ENCODE measurements at regions not wholly inside any gene's neighbourhood (a gene's known extent, or its start where the extent isn't known, plus 50 kb on each side); places are given as distances from the start of the nearest gene placed in this dataset.
"Not testable (repeated sequence)": the region's sequence is repeated elsewhere in the genome, so short reads cannot be mapped to it uniquely, and the experiment has no call there.

DNA sequence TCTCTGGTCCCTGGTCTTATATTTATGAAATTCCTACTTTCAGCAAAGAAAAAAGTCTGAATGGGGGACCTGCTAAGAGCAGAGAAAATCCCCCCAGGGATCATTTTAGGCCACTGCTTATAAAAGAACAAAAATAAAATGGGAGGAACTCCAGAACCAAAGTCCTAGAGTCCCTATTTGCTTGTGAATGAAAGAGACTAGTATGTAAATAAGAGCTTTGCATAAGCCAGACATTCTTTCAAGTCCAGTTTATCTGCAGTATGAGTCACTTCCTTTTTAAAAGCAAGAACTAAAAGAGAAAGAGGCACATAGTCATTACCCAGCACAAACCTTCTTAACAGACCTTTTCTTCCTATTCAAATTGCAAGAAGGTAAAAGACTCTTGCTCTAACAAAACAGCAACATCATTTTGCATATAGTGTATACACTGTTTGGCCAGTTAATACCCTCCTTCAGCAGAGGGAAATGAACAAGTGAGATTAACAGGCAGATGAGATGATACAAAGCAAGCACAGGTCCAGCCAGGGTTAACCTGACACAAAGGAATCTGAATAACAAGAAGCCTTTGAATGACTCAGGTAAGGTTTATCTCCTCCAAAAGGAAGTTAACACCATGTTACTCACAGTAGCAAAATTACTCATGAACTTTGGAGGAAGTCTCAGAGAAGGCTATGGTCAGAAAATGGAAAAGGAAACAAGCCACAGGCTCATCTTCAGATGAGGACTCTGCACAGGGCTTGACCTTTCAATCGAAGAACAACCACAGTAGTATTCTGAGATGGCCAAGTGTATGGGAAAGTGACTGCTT, 87.3 kb downstream of the PHLDA1 start:
- DNase-seq, result no peak
- 64 to 70% methylated on average over 1 of the region's 1 CpG for WGBS, 2 donors
- Histone ChIP-seq H3K4me3 (replicated peaks in 1 of 3) (no peak overlapping the region), H3K27ac (peak overlapping the region in 2 of 3 donors; percentile 38 to 52), H3K4me1 (peaks cover 4 to 10% of the 10 kb centered on the region in 2 donors), H3K27me3 (no peaks in the 10 kb centered on the region), H3K36me3 (no peaks in the 10 kb centered on the region), H3K9me3 (no peaks in the 10 kb centered on the region)
- TF ChIP-seq, protein P1, sequence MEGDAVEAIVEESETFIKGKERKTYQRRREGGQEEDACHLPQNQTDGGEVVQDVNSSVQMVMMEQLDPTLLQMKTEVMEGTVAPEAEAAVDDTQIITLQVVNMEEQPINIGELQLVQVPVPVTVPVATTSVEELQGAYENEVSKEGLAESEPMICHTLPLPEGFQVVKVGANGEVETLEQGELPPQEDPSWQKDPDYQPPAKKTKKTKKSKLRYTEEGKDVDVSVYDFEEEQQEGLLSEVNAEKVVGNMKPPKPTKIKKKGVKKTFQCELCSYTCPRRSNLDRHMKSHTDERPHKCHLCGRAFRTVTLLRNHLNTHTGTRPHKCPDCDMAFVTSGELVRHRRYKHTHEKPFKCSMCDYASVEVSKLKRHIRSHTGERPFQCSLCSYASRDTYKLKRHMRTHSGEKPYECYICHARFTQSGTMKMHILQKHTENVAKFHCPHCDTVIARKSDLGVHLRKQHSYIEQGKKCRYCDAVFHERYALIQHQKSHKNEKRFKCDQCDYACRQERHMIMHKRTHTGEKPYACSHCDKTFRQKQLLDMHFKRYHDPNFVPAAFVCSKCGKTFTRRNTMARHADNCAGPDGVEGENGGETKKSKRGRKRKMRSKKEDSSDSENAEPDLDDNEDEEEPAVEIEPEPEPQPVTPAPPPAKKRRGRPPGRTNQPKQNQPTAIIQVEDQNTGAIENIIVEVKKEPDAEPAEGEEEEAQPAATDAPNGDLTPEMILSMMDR (IDR thresholded peaks at IDR 0.05), result no peak
- no peak for TF ChIP-seq POLR2A (IDR thresholded peaks at IDR 0.05)
- intact Hi-C loops (cut with DNase I), result no loop called here

DNA sequence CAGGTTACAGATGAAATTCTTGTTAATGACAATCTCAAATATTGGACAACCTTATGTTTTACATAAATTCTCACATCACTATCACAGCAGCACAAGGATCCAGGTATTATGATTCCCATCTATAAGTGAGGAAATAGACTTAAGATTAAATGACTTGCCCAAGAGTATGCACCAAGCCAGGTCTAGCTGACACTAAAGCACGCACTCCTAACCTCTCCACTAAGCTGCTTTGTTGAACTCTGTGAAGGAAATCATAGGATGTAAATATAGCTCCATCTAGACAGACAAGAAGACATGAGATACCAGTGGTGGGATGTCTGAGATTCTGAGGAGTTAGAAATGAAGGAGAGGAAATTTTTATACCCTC, 87.9 kb downstream of the PHLDA1 start:
- TF ChIP-seq, protein P1 (IDR thresholded peaks at IDR 0.05), result no peak
- TF ChIP-seq POLR2A (IDR thresholded peaks at IDR 0.05), result no peak
- DNase-seq, result no peak
- WGBS, 2 donors, result 86 to 97% methylated on average over 1 of the region's 1 CpG
- Histone ChIP-seq H3K27me3 (no peaks in the 10 kb centered on the region), H3K4me3 (replicated peaks in 1 of 3) (no peak overlapping the region), H3K27ac (peak overlapping the region in 2 of 3 donors; percentile 38 to 52), H3K4me1 (peaks cover 4 to 10% of the 10 kb centered on the region in 2 donors), H3K9me3 (no peaks in the 10 kb centered on the region), H3K36me3 (no peaks in the 10 kb centered on the region)
- intact Hi-C loops (cut with DNase I), result no loop called here

DNA sequence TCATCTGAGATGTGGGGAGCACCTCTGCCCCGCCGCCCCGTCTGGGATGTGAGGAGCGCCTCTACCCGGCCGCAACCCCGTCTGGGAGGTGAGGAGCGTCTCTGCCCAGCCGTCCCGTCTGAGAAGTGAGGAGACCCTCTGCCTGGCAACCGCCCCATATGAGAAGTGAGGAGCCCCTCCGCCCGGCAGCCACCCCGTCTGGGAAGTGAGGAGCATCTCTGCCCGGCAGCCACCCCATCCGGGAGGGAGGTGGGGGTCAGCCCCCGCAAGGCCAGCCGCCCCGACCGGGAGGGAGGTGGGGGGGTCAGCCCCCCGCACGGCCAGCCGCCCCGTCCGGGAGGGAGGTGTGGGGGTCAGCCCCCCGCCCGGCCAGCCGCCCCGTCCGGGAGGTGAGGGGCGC, 89.9 kb downstream of the PHLDA1 start:
- intact Hi-C loops (cut with DNase I); H3K36me3 ChIP-seq; DNase-seq; H3K27me3 ChIP-seq; H3K9me3 ChIP-seq; H3K4me3 ChIP-seq (replicated peaks in 1 of 3); H3K27ac ChIP-seq: not testable (repeated sequence)
- peaks cover 4 to 10% of the 10 kb centered on the region in 2 donors for H3K4me1 ChIP-seq
- WGBS, 2 donors, result no CpG with 5 or more reads among the region's 31 CpGs

DNA sequence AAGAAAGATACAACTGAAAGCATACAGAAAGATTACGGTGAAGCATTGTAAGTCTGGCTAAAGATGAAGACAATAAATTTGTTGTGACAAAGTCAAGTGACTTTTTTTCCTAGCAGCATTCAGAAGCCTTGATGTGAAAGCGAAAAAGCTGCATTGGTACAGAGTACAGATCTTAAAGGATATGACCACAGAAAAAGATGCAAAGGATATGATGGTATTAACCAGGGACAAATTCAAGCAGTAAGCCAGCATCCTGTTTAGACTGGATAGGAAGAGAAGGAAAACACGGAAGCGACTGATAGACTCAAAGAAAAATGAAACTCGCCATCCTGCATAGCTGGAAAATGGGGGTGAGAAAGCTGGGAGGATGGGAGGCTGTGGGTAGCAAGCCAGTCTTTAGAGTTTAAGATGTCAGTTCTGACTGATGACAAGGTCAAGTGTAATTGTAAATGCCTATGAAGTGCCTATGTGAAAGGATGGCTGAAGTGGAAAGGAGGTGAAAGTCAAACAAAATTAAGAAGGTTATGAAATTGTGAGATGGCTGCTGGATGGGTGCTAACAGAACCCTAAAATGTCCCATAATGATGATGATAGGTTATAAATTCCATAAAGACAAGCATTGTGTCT, 92.4 kb downstream of the PHLDA1 start:
- no peak for DNase-seq
- Histone ChIP-seq H3K27me3 (no peaks in the 10 kb centered on the region), H3K36me3 (no peaks in the 10 kb centered on the region), H3K4me3 (replicated peaks in 1 of 3) (no peak overlapping the region), H3K9me3 (no peaks in the 10 kb centered on the region), H3K27ac (no peak overlapping the region), H3K4me1 (peaks cover 3 to 13% of the 10 kb centered on the region in 2 donors)
- TF ChIP-seq POLR2A (IDR thresholded peaks at IDR 0.05), result no peak
- TF ChIP-seq, protein P1 (IDR thresholded peaks at IDR 0.05), result no peak
- intact Hi-C loops (cut with DNase I), result no loop called here
- WGBS, 2 donors, result 79 to 82% methylated on average over 5 of the region's 5 CpGs

DNA sequence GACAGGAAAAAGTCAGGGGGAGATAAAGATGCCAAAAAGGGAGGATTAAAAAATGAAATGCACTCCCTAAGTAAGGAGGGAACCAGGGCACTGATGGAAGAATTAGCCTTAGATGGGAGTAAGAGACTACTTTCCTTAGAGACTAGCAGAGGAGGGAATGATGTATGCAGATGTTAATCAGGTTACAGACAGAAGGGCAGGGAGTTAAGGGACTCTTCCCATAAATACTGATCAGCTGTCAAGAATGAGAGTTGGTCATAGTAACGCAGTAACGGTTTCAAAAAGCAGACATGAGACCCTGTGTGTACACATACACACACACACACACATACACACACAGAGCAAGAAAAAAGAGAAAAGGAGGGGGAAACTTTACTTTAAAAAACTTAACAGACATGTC, 93.4 kb downstream of the PHLDA1 start:
- Histone ChIP-seq H3K27ac (no peak overlapping the region), H3K4me1 (peaks cover 0 to 8% of the 10 kb centered on the region in 2 donors), H3K4me3 (replicated peaks in 1 of 3) (no peak overlapping the region), H3K36me3 (no peaks in the 10 kb centered on the region), H3K27me3 (no peaks in the 10 kb centered on the region), H3K9me3 (no peaks in the 10 kb centered on the region)
- WGBS, 2 donors, result 94 to 96% methylated on average over 2 of the region's 2 CpGs
- TF ChIP-seq, protein P1 (IDR thresholded peaks at IDR 0.05), result no peak
- no peak for TF ChIP-seq POLR2A (IDR thresholded peaks at IDR 0.05)
- intact Hi-C loops (cut with DNase I), result no loop called here
- DNase-seq, result no peak

All from thyroid gland (tissue), 4 donors.